ENCODE measurements at regions not wholly inside any gene's neighbourhood (a gene's known extent, or its start where the extent isn't known, plus 50 kb on each side); places are given as distances from the start of the nearest gene placed in this dataset.
"Not testable (repeated sequence)": the region's sequence is repeated elsewhere in the genome, so short reads cannot be mapped to it uniquely, and the experiment has no call there.

DNA sequence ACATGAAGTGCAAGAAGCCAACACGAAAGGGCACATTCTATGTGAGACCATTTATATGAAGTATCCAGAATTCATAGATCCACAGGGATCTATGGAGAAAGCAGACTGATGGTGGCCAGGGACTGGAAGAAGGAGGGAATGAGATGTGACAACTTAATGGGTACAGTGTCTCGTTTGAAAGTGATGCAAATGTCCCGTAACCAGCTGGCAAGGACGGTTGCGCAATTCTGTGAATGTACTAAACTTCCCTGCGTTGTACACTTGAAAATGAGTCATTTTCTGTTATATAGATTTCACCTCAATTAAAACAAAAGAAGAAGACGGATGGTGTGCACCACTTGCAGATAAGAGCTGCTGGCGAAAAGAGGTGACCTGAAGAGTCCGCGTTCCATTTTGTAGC is 861.1 kb downstream of the TYW1 start:
- no peak for DNase-seq

DNA sequence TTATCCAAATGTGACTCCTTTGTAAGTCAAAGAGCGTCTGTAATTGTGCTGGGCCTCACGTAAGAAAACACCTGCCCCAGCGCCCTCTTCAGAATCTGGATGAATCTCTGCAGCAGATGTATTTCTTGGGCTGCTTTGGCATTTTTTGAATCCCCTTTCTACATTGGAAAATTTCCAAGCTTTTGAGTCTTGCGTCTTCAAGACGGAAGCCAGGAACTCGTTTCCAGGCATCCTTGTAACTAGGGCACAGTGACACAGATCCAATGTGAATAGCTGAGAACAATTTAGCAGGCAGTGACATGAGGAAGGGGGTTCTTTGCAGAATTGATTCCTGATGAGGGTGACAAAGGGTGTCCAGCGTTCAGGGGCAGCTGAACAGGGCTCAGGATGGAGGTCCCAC is 862.3 kb downstream of the TYW1 start:
- no peak for DNase-seq

GRCh38 chr7:67863911-67864310 is 867.3 kb downstream of the TYW1 start:
- no peak for DNase-seq

DNA sequence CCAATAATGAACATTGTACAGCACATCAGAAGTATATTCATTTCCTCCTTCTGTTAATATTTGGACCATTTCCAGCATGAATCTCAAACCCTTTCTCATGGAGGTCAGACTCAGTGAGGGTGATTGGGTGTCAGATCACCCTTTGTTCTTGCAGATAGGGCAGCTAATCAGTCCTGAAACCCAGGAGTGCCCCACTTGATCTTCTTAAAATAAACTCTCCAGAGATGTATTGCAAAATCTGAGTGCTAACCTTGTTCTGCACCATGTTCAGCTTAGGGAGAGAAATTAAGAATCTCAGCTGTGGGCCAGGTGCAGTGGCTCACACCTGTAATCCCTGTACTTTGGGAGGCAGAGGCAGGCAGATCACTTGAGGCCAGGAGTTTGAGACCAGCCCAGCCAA is 869.4 kb downstream of the TYW1 start:
- DNase-seq = no peak

- no peak for DNase-seq
Measured at GRCh38 chr7:67866812-67867211, 870.2 kb downstream of the TYW1 start.

- no peak for DNase-seq
Measured at GRCh38 chr7:67870396-67870795, 873.8 kb downstream of the TYW1 start.

- DNase-seq = no peak
Measured at GRCh38 chr7:67875558-67875957, 878.9 kb downstream of the TYW1 start.

GRCh38 chr7:67878808-67879207 is 882.2 kb downstream of the TYW1 start:
- DNase-seq = no peak

DNA sequence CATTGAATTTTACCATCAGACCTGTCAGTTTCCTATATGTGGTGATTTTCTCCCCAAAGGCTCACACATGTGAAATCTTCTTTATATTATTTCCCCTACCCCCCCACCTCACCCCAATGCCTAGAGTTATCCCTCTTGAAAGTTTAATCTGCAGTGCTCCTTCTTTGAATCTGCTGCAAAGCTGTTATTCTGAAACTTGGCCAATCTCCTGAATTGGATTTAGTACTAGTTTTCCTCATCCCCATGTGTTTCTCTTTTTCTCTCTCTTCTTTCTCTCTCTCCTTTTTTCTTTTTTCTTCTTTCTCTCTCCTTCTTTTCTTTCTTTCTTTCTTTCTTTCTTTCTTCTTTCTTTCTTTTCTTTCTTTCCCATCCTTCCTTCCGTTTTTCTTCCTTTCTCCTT is 886.2 kb downstream of the TYW1 start:
- no peak for DNase-seq

GRCh38 chr7:67890316-67890715 is 893.7 kb downstream of the TYW1 start:
- no peak for DNase-seq

GRCh38 chr7:67894746-67895145 is 898.1 kb downstream of the TYW1 start:
- DNase-seq = no peak

GRCh38 chr7:67896721-67897120 is 900.1 kb downstream of the TYW1 start:
- DNase-seq = no peak

DNA sequence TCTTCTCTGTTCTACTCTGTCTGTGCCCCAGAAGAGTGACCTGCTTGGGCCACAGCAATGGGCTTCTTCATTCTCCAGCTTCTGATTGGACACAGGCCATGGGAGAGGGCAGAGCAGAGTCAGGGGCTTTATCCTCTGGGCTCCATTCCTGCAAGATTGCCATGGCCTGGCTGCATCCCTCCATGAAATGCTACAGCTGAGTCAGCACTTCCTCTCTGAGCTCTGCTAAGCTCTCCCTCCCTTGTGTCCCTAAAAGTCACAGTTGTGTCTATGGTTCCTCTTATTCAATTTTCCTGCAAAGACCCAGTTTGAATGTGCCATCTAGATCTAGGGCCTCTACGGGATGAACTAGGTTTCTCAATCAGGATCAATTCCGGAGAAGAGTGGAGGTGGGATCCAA is 903.8 kb downstream of the TYW1 start:
- DNase-seq = no peak

DNA sequence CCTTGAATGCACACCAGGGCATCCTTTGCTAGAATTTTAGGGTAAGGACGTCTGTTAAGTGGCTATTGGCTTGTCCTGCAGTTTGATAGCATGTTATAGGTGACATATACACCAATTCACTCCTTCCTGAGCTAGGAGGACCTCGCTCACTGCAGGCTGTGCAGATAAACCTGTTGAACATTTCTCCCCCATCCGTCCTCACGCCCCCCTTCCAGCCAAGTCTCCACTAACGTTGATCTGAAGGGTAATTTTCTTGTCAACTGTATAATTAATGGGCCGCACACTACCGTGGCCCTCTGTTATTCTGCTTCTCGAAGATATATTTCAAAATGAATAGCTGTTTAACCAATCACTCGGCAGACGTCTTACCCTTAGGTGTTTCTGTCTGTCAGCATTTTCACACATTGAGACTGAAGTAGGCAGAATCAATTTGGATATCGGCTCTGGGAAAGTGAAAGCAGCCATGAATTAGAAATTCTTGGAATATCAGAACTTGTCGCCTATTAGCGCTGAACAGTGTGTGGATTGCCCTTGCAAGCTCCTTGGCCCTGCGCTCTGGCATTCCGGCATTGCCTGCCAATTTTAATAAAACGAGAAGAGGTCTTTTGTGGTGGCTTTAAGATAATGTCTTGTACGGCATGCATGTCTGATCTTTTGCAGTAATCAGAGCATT is 905.3 kb downstream of the TYW1 start:
- no peak for DNase-seq

- no peak for DNase-seq
Measured at GRCh38 chr7:67907792-67908191, 911.2 kb downstream of the TYW1 start.

DNA sequence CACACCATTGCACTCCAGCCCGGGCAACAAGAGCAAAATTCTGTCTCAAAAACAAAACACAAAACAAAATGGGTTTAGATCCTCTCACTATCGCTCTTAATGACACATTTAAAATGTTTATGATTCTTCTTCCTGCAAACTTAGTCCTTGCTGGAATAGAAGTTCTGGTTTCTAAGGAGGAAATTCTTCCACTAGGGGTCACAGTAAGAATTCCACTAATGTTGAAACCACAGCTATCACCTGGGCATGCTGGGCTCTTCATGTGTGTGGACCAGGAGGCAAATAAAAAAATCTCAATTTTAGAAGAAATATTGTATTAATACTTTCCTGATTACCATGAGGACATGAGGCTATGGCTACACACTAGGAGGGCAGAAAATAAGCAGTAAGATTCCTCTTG is 915.8 kb downstream of the TYW1 start:
- DNase-seq = no peak

GRCh38 chr7:67913604-67914003 is 917.0 kb downstream of the TYW1 start:
- peak; percentile 21 for DNase-seq

DNA sequence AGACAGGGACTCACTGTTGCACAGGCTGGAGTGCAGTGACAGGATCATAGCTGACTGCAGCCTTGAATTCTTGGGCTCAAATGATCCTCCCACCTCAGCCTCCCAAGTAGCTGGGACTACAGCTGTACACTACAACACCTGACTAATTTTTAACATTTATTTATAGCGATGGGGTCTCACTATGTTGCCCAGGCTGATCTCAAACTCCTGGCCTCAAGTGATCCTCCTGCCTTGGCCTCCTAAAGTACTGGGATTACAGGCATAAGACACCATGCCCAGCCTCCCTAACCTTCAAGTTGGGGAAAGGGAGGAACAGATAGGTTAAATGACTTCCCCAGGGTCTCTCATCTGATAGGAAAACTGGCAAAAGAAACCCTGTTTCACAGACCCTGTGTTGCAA is 919.5 kb downstream of the TYW1 start:
- DNase-seq = not testable (repeated sequence)

DNA sequence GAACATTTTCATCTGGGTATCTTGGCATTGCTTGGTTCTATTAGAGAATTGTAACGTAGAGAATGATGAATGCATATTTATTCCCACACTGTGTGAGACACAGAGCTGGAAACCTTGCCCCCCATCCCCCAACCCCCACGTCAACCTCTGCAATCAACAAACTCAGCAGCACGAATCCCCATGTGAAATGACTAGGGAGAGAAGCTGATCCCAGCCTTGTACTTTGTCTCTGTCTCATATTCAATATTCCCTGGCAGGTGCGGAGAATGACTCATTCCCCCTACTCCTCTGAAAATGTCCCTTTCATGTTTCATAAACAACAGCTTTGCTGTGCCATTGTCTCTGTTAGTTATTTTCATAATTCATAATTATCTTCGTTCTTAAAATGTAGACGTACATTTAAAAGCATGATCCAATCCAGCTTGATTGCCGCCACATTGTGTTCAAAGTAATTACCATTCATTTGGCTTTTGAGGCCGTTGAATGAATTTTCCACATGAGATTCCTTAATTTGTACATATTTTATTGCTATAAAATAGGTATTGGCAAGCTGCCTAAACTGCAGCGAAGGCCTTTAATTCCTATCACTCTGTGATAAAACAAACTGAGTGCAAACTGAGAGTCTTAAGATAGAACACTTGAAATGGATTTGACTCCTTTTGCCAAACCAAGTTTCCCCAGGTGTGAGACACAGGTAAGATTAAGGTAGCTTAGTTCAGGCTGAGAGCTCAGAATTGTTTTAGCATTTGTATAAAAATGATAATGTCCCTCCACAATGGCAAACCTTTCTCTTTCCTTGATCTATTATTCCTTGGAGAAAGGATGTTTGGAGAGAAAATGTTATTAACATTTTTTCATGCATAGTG is 920.2 kb downstream of the TYW1 start:
- no peak for DNase-seq

DNA sequence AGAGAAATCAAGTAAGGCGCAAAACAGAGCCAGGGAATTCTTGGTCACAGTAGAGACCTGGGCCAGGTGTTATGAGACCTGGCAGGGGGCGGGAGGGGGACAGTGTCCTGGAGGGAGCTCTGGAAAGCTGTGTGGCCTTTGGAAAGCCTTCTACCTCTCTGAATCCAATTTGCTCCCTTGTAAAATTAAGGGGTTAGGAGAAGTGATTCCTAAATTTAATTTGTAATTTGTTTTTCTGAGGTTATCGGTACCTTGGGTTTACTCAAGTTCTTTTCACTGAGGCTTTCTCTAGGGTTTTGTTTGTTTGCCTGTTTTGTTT is 920.8 kb downstream of the TYW1 start:
- DNase-seq = no peak

- DNase-seq = peak; percentile 12
Measured at GRCh38 chr7:67918158-67918557, 921.5 kb downstream of the TYW1 start.

DNA sequence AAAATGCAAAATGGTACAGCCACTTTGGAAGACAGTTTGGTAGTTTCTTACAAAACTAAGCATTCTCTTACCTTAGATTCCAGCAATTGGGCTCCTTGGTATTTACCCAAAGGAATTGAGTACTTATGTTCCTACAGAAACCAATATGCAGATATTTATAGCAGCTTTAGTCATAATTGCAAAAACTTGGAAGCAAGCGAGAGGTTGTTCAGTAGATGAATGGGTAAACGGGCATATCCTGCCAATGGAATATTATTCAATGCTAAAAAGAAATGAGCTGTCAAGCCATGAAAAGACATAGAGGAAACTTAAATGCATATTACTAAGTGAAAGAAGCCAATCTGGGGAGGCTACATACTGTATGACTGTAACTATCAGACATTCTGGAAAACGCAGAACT is 926.7 kb downstream of the TYW1 start:
- no peak for DNase-seq

DNA sequence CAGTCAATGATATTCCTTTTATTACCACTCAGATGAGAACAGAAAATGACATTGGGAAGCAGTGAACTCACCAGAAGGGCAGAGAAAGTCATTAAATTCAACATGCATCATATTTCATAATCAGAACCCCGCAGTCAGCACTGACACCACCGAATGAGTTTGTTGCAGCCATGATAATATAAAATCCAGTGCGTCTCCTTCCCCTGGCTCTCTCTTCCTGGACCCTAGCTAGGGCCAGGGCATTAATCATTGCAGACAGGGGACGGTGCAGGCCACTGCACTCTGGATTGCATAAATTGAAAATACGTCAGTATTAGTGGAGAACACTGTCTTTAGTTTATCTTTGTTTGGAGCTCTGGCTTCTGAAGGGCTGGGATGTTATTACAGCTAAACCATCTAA is 931.5 kb downstream of the TYW1 start:
- DNase-seq = no peak

GRCh38 chr7:67936447-67936846 is 939.8 kb downstream of the TYW1 start:
- not testable (repeated sequence) for DNase-seq

- DNase-seq = no peak
Measured at GRCh38 chr7:67940400-67940799, 943.8 kb downstream of the TYW1 start.

All from activated CD4-positive, alpha-beta T cell treated with anti-CD3 and anti-CD28 coated beads, Interleukin-2, amount 50 U/mL, for 16 hours (primary cell).